ENCODE measurements at regions not wholly inside any gene's neighbourhood (a gene's known extent, or its start where the extent isn't known, plus 50 kb on each side); places are given as distances from the start of the nearest gene placed in this dataset.

GRCh38 chr1:58094221-58094620, 452.3 kb downstream of the OMA1 start:
- no peak overlapping the region for H3K4me3 ChIP-seq (ENCODE audit: low read depth, low read length)
- no peaks in the 10 kb centered on the region for H3K9me3 ChIP-seq (ENCODE audit: control insufficient read depth, low read length)
- no peak overlapping the region for H3K27ac ChIP-seq
- H2AFZ ChIP-seq: no peak overlapping the region
- H3K36me3 ChIP-seq (ENCODE audit: control insufficient read depth, insufficient read depth, low read length): no peaks in the 10 kb centered on the region
- no peaks in the 10 kb centered on the region for H3K4me1 ChIP-seq
- H3K79me2 ChIP-seq: no peaks in the 10 kb centered on the region
- H3K27me3 ChIP-seq (ENCODE audit: control insufficient read depth, insufficient read depth, low read length): no peaks in the 10 kb centered on the region
- H3K9ac ChIP-seq: no peak overlapping the region
- TF ChIP-seq CTCF (IDR thresholded peaks at IDR 0.05): no peak
- no peak overlapping the region for H3K4me2 ChIP-seq (ENCODE audit: low read length)

DNA sequence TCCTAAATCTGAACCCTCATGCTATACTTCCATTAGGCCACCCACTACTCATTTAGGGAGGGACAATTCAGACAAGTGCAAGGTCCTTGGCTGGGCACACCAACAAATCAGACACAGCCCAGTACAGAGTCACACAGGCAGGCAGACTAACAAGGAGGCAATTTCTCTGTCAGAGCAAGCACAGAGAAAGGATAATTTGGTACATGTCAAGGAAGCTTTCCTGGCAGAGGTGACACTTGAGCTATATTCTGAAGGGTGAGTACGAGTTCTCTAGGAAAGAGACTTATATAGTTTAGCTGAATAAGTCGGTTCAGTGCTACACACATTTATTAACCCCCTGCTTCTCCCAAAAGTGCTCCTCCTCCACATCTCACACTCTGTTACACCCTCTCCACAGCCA, 455.9 kb downstream of the OMA1 start:
- TF ChIP-seq CTCF (IDR thresholded peaks at IDR 0.05): no peak
- H3K27me3 ChIP-seq (ENCODE audit: control insufficient read depth, insufficient read depth, low read length): no peaks in the 10 kb centered on the region
- no peak overlapping the region for H3K4me3 ChIP-seq (ENCODE audit: low read depth, low read length)
- no peak overlapping the region for H2AFZ ChIP-seq
- H3K4me1 ChIP-seq: no peaks in the 10 kb centered on the region
- H3K27ac ChIP-seq: no peak overlapping the region
- no peaks in the 10 kb centered on the region for H3K9me3 ChIP-seq (ENCODE audit: control insufficient read depth, low read length)
- H3K79me2 ChIP-seq: no peaks in the 10 kb centered on the region
- no peaks in the 10 kb centered on the region for H3K36me3 ChIP-seq (ENCODE audit: control insufficient read depth, insufficient read depth, low read length)
- no peak overlapping the region for H3K9ac ChIP-seq
- H3K4me2 ChIP-seq (ENCODE audit: low read length): no peak overlapping the region

DNA sequence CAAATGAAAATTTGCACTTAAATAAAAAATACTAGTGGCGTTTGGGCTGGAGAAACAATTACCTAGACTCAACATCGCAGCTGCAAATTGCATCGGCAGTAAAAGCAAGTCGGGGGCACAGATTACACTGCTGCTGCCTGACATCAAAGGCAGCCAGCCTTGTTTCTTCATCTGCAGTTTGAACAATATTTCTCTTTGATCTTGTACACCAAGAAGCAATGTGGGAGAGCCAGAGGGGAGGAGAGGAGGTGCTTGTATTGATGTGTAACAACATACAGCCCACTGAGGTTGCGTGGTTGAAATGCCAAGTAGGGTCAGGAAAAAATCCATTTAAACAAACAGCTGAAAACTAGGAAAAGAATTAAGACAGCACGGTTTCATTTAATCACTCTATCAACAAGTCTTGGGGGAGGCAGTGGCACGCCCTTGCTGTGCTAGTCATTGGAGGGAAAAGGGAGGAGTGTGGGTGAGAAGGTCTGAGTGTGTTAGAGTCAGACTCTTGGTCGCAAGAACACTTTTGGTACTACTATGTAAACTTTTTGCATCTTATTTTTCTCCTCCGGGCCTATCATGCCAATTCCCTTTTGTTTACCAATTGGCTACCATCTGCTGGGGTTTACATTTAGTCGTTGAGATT, 456.5 kb downstream of the OMA1 start:
- TF ChIP-seq CTCF (IDR thresholded peaks at IDR 0.05): no peak
- Histone ChIP-seq H3K27me3 (ENCODE audit: control insufficient read depth, insufficient read depth, low read length) (no peaks in the 10 kb centered on the region), H3K79me2 (no peaks in the 10 kb centered on the region)

DNA sequence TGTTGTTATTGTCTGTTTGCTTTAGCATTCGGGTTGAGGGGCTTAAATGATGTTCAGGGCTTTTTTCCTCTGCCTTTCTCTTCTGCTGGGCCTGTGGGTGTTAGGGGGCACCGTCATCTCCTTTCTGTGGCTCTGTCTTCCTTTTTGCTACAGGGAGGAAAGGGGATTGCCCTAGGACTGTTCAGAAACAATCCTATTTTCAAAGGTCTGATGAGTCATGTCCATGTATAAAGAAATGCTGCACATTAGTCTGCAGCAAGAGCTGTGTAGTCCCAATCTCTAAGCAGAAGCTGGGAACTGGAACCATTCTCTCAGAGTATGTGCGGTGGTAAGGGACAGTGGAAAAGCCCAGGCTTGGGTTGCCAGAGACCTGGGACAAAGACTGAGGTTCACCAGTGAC, 462.3 kb downstream of the OMA1 start:
- TF ChIP-seq CTCF (IDR thresholded peaks at IDR 0.05): no peak
- H3K4me2 ChIP-seq (ENCODE audit: low read length): no peak overlapping the region
- no peak overlapping the region for H2AFZ ChIP-seq
- H3K4me1 ChIP-seq: no peaks in the 10 kb centered on the region
- no peaks in the 10 kb centered on the region for H3K36me3 ChIP-seq (ENCODE audit: control insufficient read depth, insufficient read depth, low read length)
- H3K4me3 ChIP-seq (ENCODE audit: low read depth, low read length): no peak overlapping the region
- no peak overlapping the region for H3K27ac ChIP-seq
- no peak overlapping the region for H3K9ac ChIP-seq
- H3K79me2 ChIP-seq: no peaks in the 10 kb centered on the region
- no peaks in the 10 kb centered on the region for H3K9me3 ChIP-seq (ENCODE audit: control insufficient read depth, low read length)
- H3K27me3 ChIP-seq (ENCODE audit: control insufficient read depth, insufficient read depth, low read length): no peaks in the 10 kb centered on the region

More for the DNA sequence above, 456.5 kb downstream of the OMA1 start:
- Histone ChIP-seq H3K27ac (no peak overlapping the region), H3K4me1 (no peaks in the 10 kb centered on the region), H2AFZ (no peak overlapping the region), H3K9ac (no peak overlapping the region), H3K9me3 (ENCODE audit: control insufficient read depth, low read length) (no peaks in the 10 kb centered on the region), H3K36me3 (ENCODE audit: control insufficient read depth, insufficient read depth, low read length) (no peaks in the 10 kb centered on the region), H3K4me2 (ENCODE audit: low read length) (no peak overlapping the region), H3K4me3 (ENCODE audit: low read depth, low read length) (no peak overlapping the region)

DNA sequence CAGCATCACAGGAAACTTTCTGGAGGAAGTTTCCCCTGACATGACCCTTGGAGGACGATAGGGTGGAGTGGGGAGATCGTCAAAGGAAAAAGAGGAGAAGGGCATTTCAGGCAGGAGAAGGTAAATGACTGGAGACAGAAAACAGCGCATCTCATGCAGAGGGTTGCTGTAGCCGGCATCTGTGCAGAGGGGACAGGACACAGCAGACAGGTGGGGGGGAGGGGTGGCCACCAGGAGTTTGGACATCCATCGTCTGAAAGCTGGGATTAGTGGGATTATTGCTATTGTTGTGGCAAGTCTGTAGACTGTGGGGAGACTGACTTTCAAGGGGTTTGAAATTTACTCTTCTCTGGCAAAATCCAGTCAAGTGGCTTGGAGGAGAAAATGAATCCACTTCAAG, 463.9 kb downstream of the OMA1 start:
- Histone ChIP-seq H3K4me2 (ENCODE audit: low read length) (no peak overlapping the region), H3K9me3 (ENCODE audit: control insufficient read depth, low read length) (no peaks in the 10 kb centered on the region), H2AFZ (no peak overlapping the region), H3K79me2 (no peaks in the 10 kb centered on the region), H3K36me3 (ENCODE audit: control insufficient read depth, insufficient read depth, low read length) (no peaks in the 10 kb centered on the region), H3K4me1 (no peaks in the 10 kb centered on the region), H3K27me3 (ENCODE audit: control insufficient read depth, insufficient read depth, low read length) (no peaks in the 10 kb centered on the region), H3K27ac (no peak overlapping the region), H3K4me3 (ENCODE audit: low read depth, low read length) (no peak overlapping the region), H3K9ac (no peak overlapping the region)
- no peak for TF ChIP-seq CTCF (IDR thresholded peaks at IDR 0.05)

Measured in parathyroid adenoma (tissue), 2 donors.